GM20000 (cell line): ENCODE measurements at regions not wholly inside any gene's neighbourhood (a gene's known extent, or its start where the extent isn't known, plus 50 kb on each side); places are given as distances from the start of the nearest gene placed in this dataset.

Source experiments
- DNase-seq: peaks from one replicate; pipeline ENCODE4 v3.0.0; 2012; ENCODE audit warnings: low spot score
- TF ChIP-seq, protein P1 (sequence below): IDR thresholded peaks from 2 replicates; pipeline ENCODE4 v1.5.1; 2012; ENCODE audit warnings: mild to moderate bottlenecking, control low read depth; ENCODE audit errors: extremely low read depth, missing control alignments

- no peak for DNase-seq
- TF ChIP-seq, protein P1, sequence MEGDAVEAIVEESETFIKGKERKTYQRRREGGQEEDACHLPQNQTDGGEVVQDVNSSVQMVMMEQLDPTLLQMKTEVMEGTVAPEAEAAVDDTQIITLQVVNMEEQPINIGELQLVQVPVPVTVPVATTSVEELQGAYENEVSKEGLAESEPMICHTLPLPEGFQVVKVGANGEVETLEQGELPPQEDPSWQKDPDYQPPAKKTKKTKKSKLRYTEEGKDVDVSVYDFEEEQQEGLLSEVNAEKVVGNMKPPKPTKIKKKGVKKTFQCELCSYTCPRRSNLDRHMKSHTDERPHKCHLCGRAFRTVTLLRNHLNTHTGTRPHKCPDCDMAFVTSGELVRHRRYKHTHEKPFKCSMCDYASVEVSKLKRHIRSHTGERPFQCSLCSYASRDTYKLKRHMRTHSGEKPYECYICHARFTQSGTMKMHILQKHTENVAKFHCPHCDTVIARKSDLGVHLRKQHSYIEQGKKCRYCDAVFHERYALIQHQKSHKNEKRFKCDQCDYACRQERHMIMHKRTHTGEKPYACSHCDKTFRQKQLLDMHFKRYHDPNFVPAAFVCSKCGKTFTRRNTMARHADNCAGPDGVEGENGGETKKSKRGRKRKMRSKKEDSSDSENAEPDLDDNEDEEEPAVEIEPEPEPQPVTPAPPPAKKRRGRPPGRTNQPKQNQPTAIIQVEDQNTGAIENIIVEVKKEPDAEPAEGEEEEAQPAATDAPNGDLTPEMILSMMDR = no peak
Observed at GRCh38 chr16:52193441-52193840, 353.5 kb downstream of the TOX3 start.

DNA sequence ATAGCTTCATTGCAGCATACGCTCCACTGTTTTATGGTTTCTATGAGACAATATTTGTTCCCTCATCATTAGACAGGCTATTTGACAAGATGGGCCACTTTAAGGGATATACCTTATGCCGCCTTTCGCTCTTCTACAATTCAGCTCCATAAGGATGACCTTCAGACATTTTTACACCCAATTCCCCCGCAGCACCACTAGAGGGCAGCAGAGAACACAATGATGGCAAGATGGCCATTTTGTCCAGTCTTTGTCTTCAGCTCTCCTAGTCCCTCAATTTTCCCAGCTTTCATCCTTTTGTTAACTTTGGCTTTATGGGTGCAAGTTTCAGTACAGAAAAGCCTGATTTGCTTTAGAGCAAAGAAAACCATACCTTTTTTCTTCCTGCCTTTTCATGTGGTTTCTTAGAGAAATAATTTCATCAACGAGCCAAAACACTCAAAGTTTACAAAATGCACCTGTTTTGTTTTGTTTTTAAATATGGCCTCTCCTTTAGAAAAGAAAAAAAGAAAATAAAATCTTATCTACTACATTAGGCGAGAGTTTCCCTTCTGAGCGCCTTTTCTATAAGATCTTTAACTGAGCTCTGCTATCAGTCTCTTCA, 355.3 kb downstream of the TOX3 start:
- TF ChIP-seq, protein P1 = peak; percentile 90
- DNase-seq = peak; percentile 61

GRCh38 chr16:52184336-52184735, 362.6 kb downstream of the TOX3 start:
- DNase-seq = no peak
- TF ChIP-seq, protein P1 = no peak

DNA sequence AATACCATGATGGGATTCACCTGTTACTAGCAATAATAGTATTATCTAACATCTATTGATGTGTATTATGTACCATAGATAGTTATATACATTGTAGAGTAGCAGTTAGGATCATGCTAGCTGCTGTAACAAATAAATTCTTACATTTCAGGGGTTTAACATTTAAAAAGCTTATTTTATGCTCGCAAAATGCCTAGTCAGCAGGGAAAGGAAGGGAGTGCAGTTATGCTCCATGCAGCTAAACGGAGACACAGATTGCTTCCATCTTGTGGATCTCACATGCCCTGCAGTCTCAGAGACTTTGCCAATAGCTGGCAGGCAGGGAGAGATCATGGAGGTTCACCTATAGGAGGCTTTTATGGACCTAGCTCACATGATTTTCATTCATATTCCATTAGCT, 364.1 kb downstream of the TOX3 start:
- DNase-seq = no peak
- TF ChIP-seq, protein P1 = no peak

DNA sequence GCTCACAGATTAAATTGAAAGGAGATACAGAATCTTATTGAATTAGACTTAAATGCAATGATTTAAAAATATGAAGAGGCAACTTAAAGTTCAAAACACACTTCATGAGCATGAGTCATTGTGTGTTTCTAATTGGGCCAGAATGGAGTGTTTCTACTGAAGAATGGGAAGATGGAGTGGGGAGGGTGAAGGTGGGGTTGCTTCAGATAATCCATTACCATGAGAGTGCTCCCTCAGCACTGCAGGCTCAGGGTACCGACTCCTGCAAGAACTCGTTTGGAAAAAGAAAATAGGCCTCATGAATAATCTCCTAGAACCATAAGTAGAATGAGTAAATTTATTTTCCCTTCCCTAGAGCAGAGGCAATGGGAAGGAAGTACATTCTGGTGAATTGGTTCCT, 372.8 kb downstream of the TOX3 start:
- TF ChIP-seq, protein P1 = no peak
- no peak for DNase-seq

GRCh38 chr16:52171481-52171880, 375.5 kb downstream of the TOX3 start:
- TF ChIP-seq, protein P1 = no peak

GRCh38 chr16:52167328-52167727, 379.6 kb downstream of the TOX3 start:
- DNase-seq = no peak
- TF ChIP-seq, protein P1 = no peak

More at GRCh38 chr16:52171481-52171880, 375.5 kb downstream of the TOX3 start:
- DNase-seq = no peak
